Esophagus muscularis mucosa (tissue), 3 donors: ENCODE measurements at regions not wholly inside any gene's neighbourhood (a gene's known extent, or its start where the extent isn't known, plus 50 kb on each side); places are given as distances from the start of the nearest gene placed in this dataset.

Experiments used
- POLR2A ChIP-seq: fragments of 450-650 bp; IDR thresholded peaks from one replicate; pipeline ENCODE4 v1.6.1; 2017; ENCODE audit warnings: antibody characterized with exemption, moderate library complexity, mild to moderate bottlenecking, low read depth
- POLR2AphosphoS5 ChIP-seq, 2 donors: sonication (generic); formaldehyde crosslinking; IDR thresholded peaks; one replicate each; pipeline ENCODE4 v1.6.1; 2017; ENCODE audit warnings: antibody characterized with exemption in 2 of 2
- TF ChIP-seq, protein P1 (sequence below), 3 experiments: fragments of 200-600 bp in 2 of 3; fragments of 450-650 bp in 1 of 3; sonication (generic) in 2 of 3; IDR thresholded peaks; one replicate each; pipeline ENCODE4 v1.5.1; 2017 to 2019; ENCODE audit warnings: antibody characterized with exemption in 3 of 3, mild to moderate bottlenecking in 2 of 3, moderate library complexity in 1 of 3

DNA sequence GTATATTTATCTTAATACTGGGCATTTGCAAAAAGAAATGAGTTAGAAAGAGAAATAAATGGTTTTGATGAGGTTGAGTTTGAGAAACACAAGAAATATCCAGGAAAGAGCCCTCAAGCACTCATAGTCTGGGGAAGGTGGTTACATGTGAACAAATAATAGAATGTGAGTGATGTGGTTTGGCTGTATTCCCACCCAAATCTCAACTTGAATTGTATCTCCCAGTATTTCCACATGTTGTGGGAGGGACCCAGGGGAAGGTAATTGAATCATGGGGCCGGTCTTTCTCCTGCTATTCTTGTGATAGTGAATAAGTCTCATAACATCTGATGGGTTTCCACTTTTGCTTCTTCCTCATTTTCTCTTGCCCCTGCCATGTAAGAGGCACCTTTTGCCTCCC is 334.1 kb downstream of the COL12A1 start:
- TF ChIP-seq POLR2A (no peak), POLR2AphosphoS5 (IDR thresholded peaks at IDR 0.05) (no peak)
- TF ChIP-seq, protein P1, sequence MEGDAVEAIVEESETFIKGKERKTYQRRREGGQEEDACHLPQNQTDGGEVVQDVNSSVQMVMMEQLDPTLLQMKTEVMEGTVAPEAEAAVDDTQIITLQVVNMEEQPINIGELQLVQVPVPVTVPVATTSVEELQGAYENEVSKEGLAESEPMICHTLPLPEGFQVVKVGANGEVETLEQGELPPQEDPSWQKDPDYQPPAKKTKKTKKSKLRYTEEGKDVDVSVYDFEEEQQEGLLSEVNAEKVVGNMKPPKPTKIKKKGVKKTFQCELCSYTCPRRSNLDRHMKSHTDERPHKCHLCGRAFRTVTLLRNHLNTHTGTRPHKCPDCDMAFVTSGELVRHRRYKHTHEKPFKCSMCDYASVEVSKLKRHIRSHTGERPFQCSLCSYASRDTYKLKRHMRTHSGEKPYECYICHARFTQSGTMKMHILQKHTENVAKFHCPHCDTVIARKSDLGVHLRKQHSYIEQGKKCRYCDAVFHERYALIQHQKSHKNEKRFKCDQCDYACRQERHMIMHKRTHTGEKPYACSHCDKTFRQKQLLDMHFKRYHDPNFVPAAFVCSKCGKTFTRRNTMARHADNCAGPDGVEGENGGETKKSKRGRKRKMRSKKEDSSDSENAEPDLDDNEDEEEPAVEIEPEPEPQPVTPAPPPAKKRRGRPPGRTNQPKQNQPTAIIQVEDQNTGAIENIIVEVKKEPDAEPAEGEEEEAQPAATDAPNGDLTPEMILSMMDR (IDR thresholded peaks at IDR 0.05) = no peak
